K562 (cell line): ENCODE measurements at regions not wholly inside any gene's neighbourhood (a gene's known extent, or its start where the extent isn't known, plus 50 kb on each side); places are given as distances from the start of the nearest gene placed in this dataset.

Source experiments
- CREB3 ChIP-seq: fragments of 450-650 bp; conservative IDR thresholded peaks from 2 replicates; pipeline ENCODE4 v1.6.1; 2016; ENCODE audit warnings: missing genetic modification characterization, low read depth, mild to moderate bottlenecking, missing compliant biosample characterization, moderate library complexity
- IRF1 ChIP-seq: sonication (generic); formaldehyde crosslinking; IDR thresholded peaks from 2 replicates; pipeline ENCODE4 v1.8.0; 2022; ENCODE audit warnings: missing genetic modification reagents, mild to moderate bottlenecking, borderline replicate concordance
- TF ChIP-seq, protein P1 (sequence below), 2 experiments: fragments of 450-650 bp; formaldehyde crosslinking in 1 of 2; IDR thresholded peaks; 2 replicates each; pipeline versions ENCODE4 v1.4.0 to v1.6.1; 2014 to 2020; ENCODE audit warnings: mild to moderate bottlenecking in 2 of 2, borderline replicate concordance in 1 of 2, low read depth in 1 of 2

GRCh38 chr1:87404296-87404695 lies 75.6 kb downstream of the LMO4 start (continued):
- TF ChIP-seq IRF1 (CRISPR knock-in tag) (no peak), CREB3 (tag) (no peak)
- TF ChIP-seq, protein P1, sequence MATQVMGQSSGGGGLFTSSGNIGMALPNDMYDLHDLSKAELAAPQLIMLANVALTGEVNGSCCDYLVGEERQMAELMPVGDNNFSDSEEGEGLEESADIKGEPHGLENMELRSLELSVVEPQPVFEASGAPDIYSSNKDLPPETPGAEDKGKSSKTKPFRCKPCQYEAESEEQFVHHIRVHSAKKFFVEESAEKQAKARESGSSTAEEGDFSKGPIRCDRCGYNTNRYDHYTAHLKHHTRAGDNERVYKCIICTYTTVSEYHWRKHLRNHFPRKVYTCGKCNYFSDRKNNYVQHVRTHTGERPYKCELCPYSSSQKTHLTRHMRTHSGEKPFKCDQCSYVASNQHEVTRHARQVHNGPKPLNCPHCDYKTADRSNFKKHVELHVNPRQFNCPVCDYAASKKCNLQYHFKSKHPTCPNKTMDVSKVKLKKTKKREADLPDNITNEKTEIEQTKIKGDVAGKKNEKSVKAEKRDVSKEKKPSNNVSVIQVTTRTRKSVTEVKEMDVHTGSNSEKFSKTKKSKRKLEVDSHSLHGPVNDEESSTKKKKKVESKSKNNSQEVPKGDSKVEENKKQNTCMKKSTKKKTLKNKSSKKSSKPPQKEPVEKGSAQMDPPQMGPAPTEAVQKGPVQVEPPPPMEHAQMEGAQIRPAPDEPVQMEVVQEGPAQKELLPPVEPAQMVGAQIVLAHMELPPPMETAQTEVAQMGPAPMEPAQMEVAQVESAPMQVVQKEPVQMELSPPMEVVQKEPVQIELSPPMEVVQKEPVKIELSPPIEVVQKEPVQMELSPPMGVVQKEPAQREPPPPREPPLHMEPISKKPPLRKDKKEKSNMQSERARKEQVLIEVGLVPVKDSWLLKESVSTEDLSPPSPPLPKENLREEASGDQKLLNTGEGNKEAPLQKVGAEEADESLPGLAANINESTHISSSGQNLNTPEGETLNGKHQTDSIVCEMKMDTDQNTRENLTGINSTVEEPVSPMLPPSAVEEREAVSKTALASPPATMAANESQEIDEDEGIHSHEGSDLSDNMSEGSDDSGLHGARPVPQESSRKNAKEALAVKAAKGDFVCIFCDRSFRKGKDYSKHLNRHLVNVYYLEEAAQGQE (IDR thresholded peaks at IDR 0.05; ENCODE audit: borderline replicate concordance): no peak
- TF ChIP-seq, protein P1 (CRISPR knock-in tag; IDR thresholded peaks at IDR 0.05; ENCODE audit: low read depth): no peak
